ENCODE measurements at regions not wholly inside any gene's neighbourhood (a gene's known extent, or its start where the extent isn't known, plus 50 kb on each side); places are given as distances from the start of the nearest gene placed in this dataset.

DNA sequence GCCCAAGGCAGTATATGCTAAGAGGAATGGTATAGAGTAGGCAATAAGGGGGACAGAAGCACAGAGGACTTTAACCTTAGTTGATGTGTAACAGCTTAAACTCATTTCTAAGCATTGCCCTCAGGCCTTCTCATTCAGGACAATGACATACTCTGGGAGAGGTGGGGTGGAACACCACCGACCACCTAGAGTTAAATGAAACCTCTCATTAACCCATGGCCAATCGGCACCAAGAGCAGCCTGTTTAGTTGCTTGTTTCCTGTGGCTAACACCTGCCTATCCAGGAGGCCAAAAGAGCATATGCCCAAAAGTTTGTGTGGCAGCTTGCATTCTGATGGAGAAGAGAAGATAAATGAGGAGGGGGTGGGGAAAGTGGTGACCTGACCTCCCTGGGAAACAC, 50.0 kb downstream of the PABIR2 start:
- no peak for DNase-seq (ENCODE audit: extremely low spot score)
- ChIA-PET CTCF (interaction anchor here (1.1 kb wide), 1 partner anchor 9 kb away, joined by 3 read pairs; no protein-coding TSS in a partner anchor), POLR2A (no interaction called here)
- TF ChIP-seq ELF4 (IDR thresholded peaks at IDR 0.05) (no peak), BHLHE40 (IDR thresholded peaks at IDR 0.05; ENCODE audit: borderline replicate concordance) (no peak), FOXM1 (IDR thresholded peaks at IDR 0.05; ENCODE audit: borderline replicate concordance) (no peak), ZNF384 (IDR thresholded peaks at IDR 0.05) (no peak), FOXK2 (IDR thresholded peaks at IDR 0.05) (no peak), ARNT (IDR thresholded peaks at IDR 0.05) (no peak), NFRKB (IDR thresholded peaks at IDR 0.05) (no peak), FOXA1 (IDR thresholded peaks at IDR 0.05) (no peak), LEF1 (IDR thresholded peaks at IDR 0.05; ENCODE audit: borderline replicate concordance) (no peak), HDGF (IDR thresholded peaks at IDR 0.05; ENCODE audit: borderline replicate concordance) (no peak), TARDBP (IDR thresholded peaks at IDR 0.05) (no peak), PKNOX1 (IDR thresholded peaks at IDR 0.05) (no peak)

DNA sequence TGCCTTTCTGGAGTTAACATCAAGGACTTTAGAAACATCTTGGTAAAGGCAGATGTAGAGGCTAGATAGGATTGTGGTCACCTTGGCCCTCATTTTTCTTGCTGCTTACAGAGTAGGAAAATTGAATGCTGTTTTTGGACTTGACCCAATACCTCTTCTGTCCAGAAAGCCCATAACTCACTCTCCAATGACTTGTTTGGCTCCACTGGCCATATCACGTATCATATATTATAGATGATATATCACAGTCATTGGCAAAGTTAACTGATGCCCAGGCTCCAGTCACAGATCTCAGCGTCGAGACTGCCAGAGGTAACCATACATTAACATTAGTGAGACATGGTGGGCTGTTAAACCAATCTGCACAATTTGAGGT, 50.6 kb downstream of the PABIR2 start:
- CTCF ChIA-PET: no interaction called here
- POLR2A ChIA-PET: no interaction called here
- TF ChIP-seq FOXA1 (IDR thresholded peaks at IDR 0.05): no peak
- no peak for TF ChIP-seq ARNT (IDR thresholded peaks at IDR 0.05)
- no peak for TF ChIP-seq PKNOX1 (IDR thresholded peaks at IDR 0.05)
- no peak for TF ChIP-seq ZNF384 (IDR thresholded peaks at IDR 0.05)
- no peak for TF ChIP-seq ELF4 (IDR thresholded peaks at IDR 0.05)
- TF ChIP-seq L3MBTL2 (conservative IDR thresholded peaks at IDR 0.05): no peak
- no peak for TF ChIP-seq LEF1 (IDR thresholded peaks at IDR 0.05; ENCODE audit: borderline replicate concordance)
- TF ChIP-seq FOXK2 (IDR thresholded peaks at IDR 0.05): no peak
- TF ChIP-seq TARDBP (IDR thresholded peaks at IDR 0.05): no peak
- TF ChIP-seq SP1 (IDR thresholded peaks at IDR 0.05): no peak
- TF ChIP-seq BHLHE40 (IDR thresholded peaks at IDR 0.05; ENCODE audit: borderline replicate concordance): no peak
- TF ChIP-seq CTBP1 (IDR thresholded peaks at IDR 0.05; ENCODE audit: borderline replicate concordance): no peak
- DNase-seq (ENCODE audit: extremely low spot score): no peak

- no peak for DNase-seq (ENCODE audit: extremely low spot score)
- POLR2A ChIA-PET: interaction anchor here (1.1 kb wide), 1 partner anchor 13 kb away, joined by 3 read pairs; no protein-coding TSS in a partner anchor
- no peak for TF ChIP-seq HDGF (IDR thresholded peaks at IDR 0.05; ENCODE audit: borderline replicate concordance)
- CTCF ChIA-PET: no interaction called here
Observed at GRCh38 chrX:134745636-134746409, 51.2 kb downstream of the PABIR2 start.

GRCh38 chrX:134743091-134743490, 53.9 kb downstream of the PABIR2 start:
- DNase-seq (ENCODE audit: extremely low spot score): no peak
- TF ChIP-seq FOXK2 (IDR thresholded peaks at IDR 0.05): no peak
- TF ChIP-seq SP1 (IDR thresholded peaks at IDR 0.05): no peak
- ChIA-PET CTCF (no interaction called here), POLR2A (no interaction called here)

DNA sequence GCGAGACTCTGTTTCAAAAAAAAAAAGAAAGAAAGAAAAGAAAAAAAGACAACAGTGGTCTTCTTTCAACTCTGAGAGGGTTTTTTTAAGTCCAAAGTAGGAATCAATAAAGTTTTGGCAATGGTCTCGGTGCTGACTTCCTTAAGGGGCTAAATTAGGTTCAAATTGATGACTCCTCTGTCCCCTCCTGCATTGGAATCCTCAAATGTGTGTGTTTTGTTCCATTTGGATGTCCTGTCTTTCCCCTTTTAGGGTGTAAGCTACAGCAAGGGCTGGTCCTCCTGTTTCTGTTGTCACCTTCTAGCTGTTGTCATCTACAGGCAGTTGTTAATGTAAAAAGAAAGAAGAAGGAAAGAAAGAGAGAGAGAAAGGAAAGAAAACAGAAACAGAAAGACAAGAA, 54.4 kb downstream of the PABIR2 start:
- ChIA-PET POLR2A (no interaction called here), CTCF (no interaction called here)
- TF ChIP-seq FOXK2 (IDR thresholded peaks at IDR 0.05) (no peak), ZNF384 (IDR thresholded peaks at IDR 0.05) (no peak), LEF1 (IDR thresholded peaks at IDR 0.05; ENCODE audit: borderline replicate concordance) (no peak), NFRKB (IDR thresholded peaks at IDR 0.05) (no peak), CTBP1 (IDR thresholded peaks at IDR 0.05; ENCODE audit: borderline replicate concordance) (no peak)
- no peak for DNase-seq (ENCODE audit: extremely low spot score)

DNA sequence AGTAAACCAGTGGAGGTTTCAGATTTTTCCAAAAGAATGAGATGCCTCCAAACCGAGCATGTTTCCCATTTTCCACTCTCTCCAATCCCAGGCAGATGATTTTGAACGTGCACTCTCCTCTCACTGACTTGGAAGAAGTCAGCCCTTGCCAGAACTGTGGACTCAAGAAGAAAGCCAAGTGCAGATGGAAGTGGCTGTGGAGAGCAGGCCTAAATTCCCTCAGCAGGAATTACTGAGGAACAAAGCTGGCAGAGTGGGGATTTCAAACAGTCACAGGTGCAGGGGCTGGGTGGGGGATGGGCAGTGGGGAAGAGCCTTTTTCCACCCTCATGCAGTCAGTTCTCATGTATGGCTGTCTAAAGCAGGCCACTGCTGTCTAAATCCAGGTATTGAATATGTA, 55.3 kb downstream of the PABIR2 start:
- no peak for DNase-seq (ENCODE audit: extremely low spot score)
- ChIA-PET POLR2A (no interaction called here), CTCF (no interaction called here)
- TF ChIP-seq TARDBP (IDR thresholded peaks at IDR 0.05) (no peak), ZNF384 (IDR thresholded peaks at IDR 0.05) (no peak), ARNT (IDR thresholded peaks at IDR 0.05) (no peak), FOXM1 (IDR thresholded peaks at IDR 0.05; ENCODE audit: borderline replicate concordance) (no peak), HDGF (IDR thresholded peaks at IDR 0.05; ENCODE audit: borderline replicate concordance) (no peak), PKNOX1 (IDR thresholded peaks at IDR 0.05) (no peak), BHLHE40 (IDR thresholded peaks at IDR 0.05; ENCODE audit: borderline replicate concordance) (no peak), SUZ12 (IDR thresholded peaks at IDR 0.05) (no peak), NFRKB (IDR thresholded peaks at IDR 0.05) (no peak), L3MBTL2 (conservative IDR thresholded peaks at IDR 0.05) (no peak), LEF1 (IDR thresholded peaks at IDR 0.05; ENCODE audit: borderline replicate concordance) (no peak), ELF4 (IDR thresholded peaks at IDR 0.05) (no peak)

All from HEK293T (cell line).